HepG2 (cell line): ENCODE measurements at regions not wholly inside any gene's neighbourhood (a gene's known extent, or its start where the extent isn't known, plus 50 kb on each side); places are given as distances from the start of the nearest gene placed in this dataset.

ENCODE experiments used
- ATAC-seq: fragments of 200-7000 bp; cut with Tn5 transposase; 3 replicates; pipeline ENCODE4 v1.9.1; 2020; ENCODE audit warnings: mild to moderate bottlenecking, moderate library complexity
- BruUV-seq: library from RNA; stranded (reverse); fragments of 400-500 nt; replicated peaks from 2 replicates; lab custom pipeline; 2021; lab: Mats Ljungman, UMichigan
- CTCF ChIA-PET: fragments of 300-600 bp; formaldehyde crosslinking; extraction: SDS; loops from one replicate; lab custom pipeline; 2021; ENCODE audit warnings: low total read pairs, inconsistent platforms, low intra/inter-chr PET ratio; lab: Yijun Ruan, JAX
- POLR2A ChIA-PET: fragments of 350-600 bp; sonication (Branson Sonifier 250); formaldehyde crosslinking; loops from one replicate; lab custom pipeline; 2020; ENCODE audit warnings: antibody characterized with exemption, inconsistent platforms; lab: Yijun Ruan, JAX
- DNase-seq: peaks from one replicate; pipeline ENCODE4 v3.0.0-alpha.2; 2015; ENCODE audit warnings: low spot score
- FAIRE-seq: peaks from 3 replicates; lab custom pipeline; 2011; peaks lifted over from hg19 to GRCh38; lab: Jason Lieb, UNC
- H2AFZ ChIP-seq: one replicate; pipeline ENCODE4 v1.6.1; 2011; ENCODE audit warnings: low read length, inconsistent platforms
- H3K27ac ChIP-seq: fragments of 300-600 bp; 3 replicates; pipeline ENCODE4 v1.8.0; 2011; ENCODE audit warnings: mixed run types, mild to moderate bottlenecking, mixed read lengths, low read length, inconsistent platforms; ENCODE audit not compliant: insufficient read depth; ENCODE audit errors: extremely low read length
- H3K27me3 ChIP-seq, 2 experiments: fragments of 200-600 bp in 1 of 2; 2 replicates in 1 of 2; 3 replicates in 1 of 2; pipeline versions ENCODE4 v1.6.0 to v1.8.0; 2011; ENCODE audit warnings: low read length in 2 of 2, mild to moderate bottlenecking in 2 of 2, moderate library complexity in 2 of 2, inconsistent platforms in 1 of 2; ENCODE audit not compliant: insufficient read depth in 2 of 2, control insufficient read depth in 1 of 2
- H3K36me3 ChIP-seq, 2 experiments: fragments of 200-600 bp in 1 of 2; replicated peaks in 1 of 2; 2 replicates in 1 of 2; 3 replicates in 1 of 2; pipeline versions ENCODE4 v1.5.1 to v1.8.0; 2011; ENCODE audit warnings: low read length in 2 of 2, inconsistent platforms in 1 of 2; ENCODE audit not compliant: insufficient read depth in 2 of 2, control insufficient read depth in 1 of 2
- H3K4me1 ChIP-seq: 2 replicates; pipeline ENCODE4 v1.5.1; 2012; ENCODE audit warnings: low read length, inconsistent platforms; ENCODE audit not compliant: insufficient read depth
- H3K4me2 ChIP-seq: 2 replicates; pipeline ENCODE4 v1.6.0; 2011; ENCODE audit warnings: low read depth, low read length, inconsistent platforms
- H3K4me3 ChIP-seq, 3 experiments: fragments of 200-600 bp in 1 of 3; sonication (generic), shearing (Covaris generic) in 1 of 3; replicated peaks in 1 of 3; 2 replicates each; pipeline ENCODE4 v1.5.1; 2011 to 2016; ENCODE audit warnings: low read length in 3 of 3, inconsistent platforms in 2 of 3, low read depth in 2 of 3, mild to moderate bottlenecking in 2 of 3, control low read depth in 1 of 3, mixed read lengths in 1 of 3; ENCODE audit not compliant: insufficient read depth in 1 of 3
- H3K79me2 ChIP-seq: one replicate; pipeline ENCODE4 v1.6.1; 2011; ENCODE audit warnings: low read length, inconsistent platforms; ENCODE audit not compliant: insufficient read depth
- H3K9ac ChIP-seq: 2 replicates; pipeline ENCODE4 v1.6.0; 2011; ENCODE audit warnings: mild to moderate bottlenecking, low read depth, low read length, inconsistent platforms; ENCODE audit not compliant: insufficient read depth
- H3K9me3 ChIP-seq: 2 replicates; pipeline ENCODE4 v1.5.1; 2012; ENCODE audit warnings: mild to moderate bottlenecking, low read length
- H4K20me1 ChIP-seq: 2 replicates; pipeline ENCODE4 v1.6.0; 2011; ENCODE audit warnings: inconsistent platforms, mild to moderate bottlenecking, low read length, moderate library complexity; ENCODE audit not compliant: insufficient read depth
- ATRX ChIP-seq: sonication (generic); formaldehyde crosslinking; IDR thresholded peaks from 2 replicates; pipeline ENCODE4 v1.4.0; 2020; ENCODE audit warnings: missing genetic modification reagents, borderline replicate concordance
- CEBPZ ChIP-seq: IDR thresholded peaks from 2 replicates; pipeline ENCODE4 v1.6.1; 2012; ENCODE audit warnings: low read length, improper control_type of control experiment
- HDAC2 ChIP-seq: sonication (generic); formaldehyde crosslinking; IDR thresholded peaks from 2 replicates; pipeline ENCODE4 v1.4.0; 2020; ENCODE audit warnings: missing genetic modification reagents
- KDM5B ChIP-seq: sonication (generic); formaldehyde crosslinking; IDR thresholded peaks from 2 replicates; pipeline ENCODE4 v1.4.0; 2020; ENCODE audit warnings: missing genetic modification reagents, mild to moderate bottlenecking, borderline replicate concordance
- MAFF ChIP-seq: IDR thresholded peaks from 2 replicates; pipeline ENCODE4 v1.6.1; 2011; ENCODE audit warnings: low read depth, low read length, improper control_type of control experiment
- MATR3 ChIP-seq: sonication (generic); formaldehyde crosslinking; IDR thresholded peaks from 2 replicates; pipeline ENCODE4 v1.4.0; 2020; ENCODE audit warnings: missing genetic modification reagents
- MYNN ChIP-seq: sonication (generic); formaldehyde crosslinking; IDR thresholded peaks from 2 replicates; pipeline ENCODE4 v1.4.0; 2020; ENCODE audit warnings: mild to moderate bottlenecking, low read depth, missing genetic modification reagents
- NFE2 ChIP-seq: sonication (generic); formaldehyde crosslinking; IDR thresholded peaks from 2 replicates; pipeline ENCODE4 v1.4.0; 2020; ENCODE audit warnings: missing genetic modification reagents
- PATZ1 ChIP-seq: sonication (generic); formaldehyde crosslinking; IDR thresholded peaks from 2 replicates; pipeline ENCODE4 v1.4.0; 2020; ENCODE audit warnings: missing genetic modification reagents
- POLR2G ChIP-seq: fragments of 200-400 bp; formaldehyde crosslinking; IDR thresholded peaks from 2 replicates; pipeline ENCODE4 v1.6.1; 2018; ENCODE audit warnings: mild to moderate bottlenecking, low read depth, low read length, moderate library complexity
- RCOR2 ChIP-seq: IDR thresholded peaks from 2 replicates; pipeline ENCODE4 v1.6.1; 2016; ENCODE audit warnings: missing biosample characterization, missing genetic modification reagents
- SP140L ChIP-seq: sonication (generic); formaldehyde crosslinking; IDR thresholded peaks from 2 replicates; pipeline ENCODE4 v1.4.0; 2020; ENCODE audit warnings: missing genetic modification reagents, borderline replicate concordance
- TFAP4 ChIP-seq: sonication (generic); IDR thresholded peaks from 2 replicates; pipeline ENCODE4 v1.6.1; 2016; ENCODE audit warnings: low read depth, borderline replicate concordance
- ZNF124 ChIP-seq: sonication (generic); formaldehyde crosslinking; IDR thresholded peaks from 2 replicates; pipeline ENCODE4 v1.4.0; 2020; ENCODE audit warnings: missing genetic modification reagents
- ZNF230 ChIP-seq: sonication (generic); formaldehyde crosslinking; IDR thresholded peaks from 2 replicates; pipeline ENCODE4 v1.4.0; 2020; ENCODE audit warnings: mild to moderate bottlenecking, missing genetic modification reagents
- ZNF674 ChIP-seq: sonication (generic); formaldehyde crosslinking; IDR thresholded peaks from 2 replicates; pipeline ENCODE4 v1.5.0; 2020; ENCODE audit warnings: low read depth, mild to moderate bottlenecking, missing genetic modification reagents
- whole genome bisulfite sequencing: methylation state at CpG from one replicate; pipeline ENCODE4 v1.1.6; 2017; ENCODE audit warnings: low lambda C conversion rate; 5-methylcytosine and 5-hydroxymethylcytosine counted together
- in situ Hi-C: cut with HindIII; loops from 2 replicates; pipeline ENCODE4 v1.10.0; 2017; ENCODE audit warnings: low pct_unique_long_range_greater_than_20kb; ENCODE audit not compliant: extremely low pct_ligation_motif_present
- intact Hi-C: fragments of 100-400 bp; cut with micrococcal nuclease; formaldehyde crosslinking; loops from one replicate; pipeline ENCODE4 v1.10.0; 2022; ENCODE audit not compliant: unreplicated experiment

DNA sequence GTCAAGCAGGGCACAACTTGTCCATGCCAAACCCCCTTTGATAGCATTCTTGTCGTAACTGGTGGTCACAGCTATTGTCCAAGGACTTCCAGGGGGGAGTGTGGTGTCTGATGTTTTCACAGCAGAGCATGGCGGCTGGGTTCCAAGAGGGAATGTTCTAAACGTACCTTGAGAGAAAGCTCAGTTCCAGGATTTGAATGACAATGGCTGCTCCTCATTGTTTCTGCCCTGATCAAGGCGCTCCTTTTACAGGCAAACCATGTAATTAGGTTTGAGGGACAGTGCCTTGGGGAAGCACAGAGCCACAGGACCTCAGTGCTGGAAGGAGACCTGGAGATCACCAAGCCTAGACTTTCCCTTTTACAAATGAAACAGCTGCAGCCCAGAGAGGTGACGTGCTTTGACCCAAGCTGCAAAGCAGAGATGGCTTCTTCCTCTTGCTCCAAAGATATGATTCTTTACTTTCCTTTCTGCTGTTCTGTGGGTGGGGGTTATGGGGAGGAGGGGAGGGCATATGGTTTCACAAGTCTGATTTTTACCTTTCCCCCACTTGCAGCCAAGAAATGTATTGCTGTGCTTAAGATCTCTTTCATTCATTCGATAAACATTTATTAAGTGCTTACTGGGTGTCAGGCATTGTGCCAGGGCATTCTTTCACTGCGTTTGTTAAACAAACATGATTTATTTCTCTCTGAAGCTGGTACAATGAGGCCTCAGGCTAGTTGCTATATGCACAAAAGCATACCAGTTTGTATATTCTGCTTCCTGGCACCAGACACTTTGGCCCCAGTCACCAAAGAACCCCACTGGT lies 172.8 kb downstream of the KTN1 start:
- DNase-seq (no peak), FAIRE-seq (no peak)
- intact Hi-C loops: no loop called here

More for the DNA sequence above, 172.8 kb downstream of the KTN1 start:
- ChIA-PET POLR2A (no interaction called here), CTCF (no interaction called here)
- Histone ChIP-seq H3K36me3 (no peaks in the 10 kb centered on the region), H4K20me1 (no peaks in the 10 kb centered on the region), H2AFZ (no peak overlapping the region), H3K4me2 (no peak overlapping the region), H3K9me3 (no peaks in the 10 kb centered on the region), H3K4me1 (no peaks in the 10 kb centered on the region), H3K27ac (no peak overlapping the region), H3K9ac (no peak overlapping the region), H3K4me3 (no peak overlapping the region), H3K27me3 (no peaks in the 10 kb centered on the region), H3K79me2 (no peaks in the 10 kb centered on the region)
- BruUV-seq: no TSS peak
- WGBS: 12% methylated on average over 7 of the region's 7 CpGs
- TF ChIP-seq TFAP4 (no peak), NFE2 (CRISPR knock-in tag) (no peak), ZNF230 (CRISPR knock-in tag) (no peak), CEBPZ (no peak), HDAC2 (no peak), ATRX (CRISPR knock-in tag) (no peak), PATZ1 (CRISPR knock-in tag) (no peak), MATR3 (no peak), KDM5B (CRISPR knock-in tag) (no peak), ZNF124 (CRISPR knock-in tag) (no peak), MAFF (no peak), POLR2G (no peak), MYNN (CRISPR knock-in tag) (no peak), RCOR2 (CRISPR knock-in tag) (no peak), ZNF674 (CRISPR knock-in tag) (no peak), SP140L (CRISPR knock-in tag) (no peak)
- in situ Hi-C loops: no loop called here
- no peak for ATAC-seq
